HL-60 (cell line): ENCODE measurements at regions not wholly inside any gene's neighbourhood (a gene's known extent, or its start where the extent isn't known, plus 50 kb on each side); places are given as distances from the start of the nearest gene placed in this dataset.

Experiments
- DNase-seq, 2 experiments: peaks; one replicate each; pipeline ENCODE4 v3.0.0-alpha.2; 2010 to 2020; ENCODE audit warnings: low read depth in 1 of 2, low spot score in 1 of 2
- H3K27ac ChIP-seq: fragments of 250-450 bp; sonication (Bioruptor Pico); replicated peaks from 2 replicates; pipeline ENCODE4 v1.5.1; 2020; ENCODE audit warnings: mild to moderate bottlenecking, moderate library complexity
- H3K27me3 ChIP-seq: fragments of 250-450 bp; sonication (Bioruptor Pico); 2 replicates; pipeline ENCODE4 v1.5.1; 2021; ENCODE audit warnings: mild to moderate bottlenecking, moderate library complexity; ENCODE audit not compliant: insufficient read depth, poor library complexity, severe bottlenecking
- H3K4me3 ChIP-seq: replicated peaks from 2 replicates; pipeline ENCODE4 v1.5.1; 2011; ENCODE audit warnings: mild to moderate bottlenecking, control low read depth, low read length; ENCODE audit not compliant: insufficient read depth
- CTCF ChIP-seq: IDR thresholded peaks from one replicate; pipeline ENCODE4 v1.5.1; 2011; ENCODE audit warnings: low read length, control low read depth, inconsistent platforms; ENCODE audit not compliant: insufficient read depth
- GABPA ChIP-seq: IDR thresholded peaks from 2 replicates; pipeline ENCODE4 v1.6.1; 2012; ENCODE audit warnings: low read depth
- POLR2AphosphoS5 ChIP-seq: IDR thresholded peaks from 2 replicates; pipeline ENCODE4 v1.6.1; 2012; ENCODE audit warnings: low read depth
- REST ChIP-seq: IDR thresholded peaks from 2 replicates; pipeline ENCODE4 v1.6.1; 2012; ENCODE audit warnings: low read depth; ENCODE audit not compliant: insufficient replicate concordance
- SPI1 ChIP-seq: IDR thresholded peaks from 2 replicates; pipeline ENCODE4 v1.6.1; 2012; ENCODE audit warnings: low read depth, mild to moderate bottlenecking, borderline replicate concordance

- TF ChIP-seq REST (no peak), GABPA (no peak), SPI1 (no peak), CTCF (no peak), POLR2AphosphoS5 (no peak)
- no peak for DNase-seq
- no peak overlapping the region for H3K4me3 ChIP-seq
- no peak overlapping the region for H3K27ac ChIP-seq
- H3K27me3 ChIP-seq: no peaks in the 10 kb centered on the region
These were observed 81.2 kb upstream of the ATXN7L3B start for GRCh38 chr12:74456431-74456830.

GRCh38 chr12:74468401-74468800 is 69.2 kb upstream of the ATXN7L3B start:
- Histone ChIP-seq H3K27ac (no peak overlapping the region), H3K4me3 (no peak overlapping the region), H3K27me3 (no peaks in the 10 kb centered on the region)
- TF ChIP-seq CTCF: no peak
- TF ChIP-seq SPI1: no peak
- no peak for TF ChIP-seq POLR2AphosphoS5
- TF ChIP-seq GABPA: no peak
- no peak for TF ChIP-seq REST
- DNase-seq: no peak

- DNase-seq: no peak
- TF ChIP-seq REST (no peak), POLR2AphosphoS5 (no peak), GABPA (no peak), SPI1 (no peak), CTCF (no peak)
- Histone ChIP-seq H3K27me3 (no peaks in the 10 kb centered on the region), H3K27ac (no peak overlapping the region), H3K4me3 (no peak overlapping the region)
These were observed 61.4 kb upstream of the ATXN7L3B start for GRCh38 chr12:74476234-74476633.
